DOHH2 (cell line): ENCODE measurements at regions not wholly inside any gene's neighbourhood (a gene's known extent, or its start where the extent isn't known, plus 50 kb on each side); places are given as distances from the start of the nearest gene placed in this dataset.

Source experiments
- EZH2phosphoT487 ChIP-seq: fragments of 200-600 bp; sonication (generic); IDR thresholded peaks from 2 replicates; pipeline ENCODE4 v1.6.1; 2017; ENCODE audit warnings: borderline replicate concordance, mild to moderate bottlenecking, antibody characterized with exemption, low read length, moderate library complexity, mixed read lengths
- TF ChIP-seq, protein P1 (sequence below): fragments of 200-600 bp; sonication (generic); IDR thresholded peaks from one replicate; pipeline ENCODE4 v1.5.1; 2014; ENCODE audit warnings: antibody characterized with exemption, mild to moderate bottlenecking, low read depth, low read length; ENCODE audit not compliant: poor library complexity, severe bottlenecking

DNA sequence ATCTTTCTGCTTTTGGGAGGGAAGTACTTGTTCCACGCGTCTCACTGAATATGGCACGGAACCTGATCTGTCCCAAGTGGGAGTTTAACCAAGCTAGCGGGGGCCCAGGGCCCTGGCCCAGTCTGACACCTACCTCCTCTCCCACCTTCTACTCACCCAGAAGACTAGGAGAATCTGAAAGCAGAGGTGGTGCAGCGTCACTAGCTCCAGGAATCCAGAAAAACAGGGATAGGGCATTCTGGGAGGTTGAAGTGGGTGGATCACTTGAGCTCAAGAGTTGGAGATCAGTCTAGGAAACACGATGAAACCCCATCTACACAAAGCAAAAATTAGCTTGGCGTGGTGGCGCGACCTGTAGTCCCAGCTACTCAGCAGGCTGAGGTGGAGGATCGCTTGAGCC, 163.5 kb upstream of the ZNF267 start:
- TF ChIP-seq, protein P1, sequence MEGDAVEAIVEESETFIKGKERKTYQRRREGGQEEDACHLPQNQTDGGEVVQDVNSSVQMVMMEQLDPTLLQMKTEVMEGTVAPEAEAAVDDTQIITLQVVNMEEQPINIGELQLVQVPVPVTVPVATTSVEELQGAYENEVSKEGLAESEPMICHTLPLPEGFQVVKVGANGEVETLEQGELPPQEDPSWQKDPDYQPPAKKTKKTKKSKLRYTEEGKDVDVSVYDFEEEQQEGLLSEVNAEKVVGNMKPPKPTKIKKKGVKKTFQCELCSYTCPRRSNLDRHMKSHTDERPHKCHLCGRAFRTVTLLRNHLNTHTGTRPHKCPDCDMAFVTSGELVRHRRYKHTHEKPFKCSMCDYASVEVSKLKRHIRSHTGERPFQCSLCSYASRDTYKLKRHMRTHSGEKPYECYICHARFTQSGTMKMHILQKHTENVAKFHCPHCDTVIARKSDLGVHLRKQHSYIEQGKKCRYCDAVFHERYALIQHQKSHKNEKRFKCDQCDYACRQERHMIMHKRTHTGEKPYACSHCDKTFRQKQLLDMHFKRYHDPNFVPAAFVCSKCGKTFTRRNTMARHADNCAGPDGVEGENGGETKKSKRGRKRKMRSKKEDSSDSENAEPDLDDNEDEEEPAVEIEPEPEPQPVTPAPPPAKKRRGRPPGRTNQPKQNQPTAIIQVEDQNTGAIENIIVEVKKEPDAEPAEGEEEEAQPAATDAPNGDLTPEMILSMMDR = no peak
- no peak for TF ChIP-seq EZH2phosphoT487
